ENCODE measurements at regions not wholly inside any gene's neighbourhood (a gene's known extent, or its start where the extent isn't known, plus 50 kb on each side); places are given as distances from the start of the nearest gene placed in this dataset.

DNA sequence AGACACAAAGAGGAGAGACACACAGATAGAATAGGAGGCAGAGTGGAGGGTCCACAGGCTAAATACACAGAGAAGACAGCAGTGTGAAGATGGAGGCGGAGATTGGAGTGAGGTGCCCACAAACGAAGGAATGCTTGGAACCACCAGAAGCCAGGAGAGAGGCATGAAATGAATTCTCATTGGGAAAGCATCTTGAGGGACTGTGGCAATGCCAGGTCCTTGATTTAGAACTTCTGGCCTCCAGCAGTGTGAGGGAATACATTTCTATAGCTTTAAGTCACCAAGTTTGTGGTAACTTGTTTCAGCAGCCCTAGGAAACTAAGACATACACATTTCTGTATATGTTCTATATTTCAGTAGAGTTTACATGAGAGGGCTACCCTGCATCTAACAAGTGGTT is 396.6 kb upstream of the ZNF608 start:
- TF ChIP-seq GATA2 (IDR thresholded peaks at IDR 0.05; ENCODE audit: low read depth, low read length) (no peak), GATA3 (IDR thresholded peaks at IDR 0.05; ENCODE audit: low read depth, low read length) (no peak)

Measured in SH-SY5Y (cell line).